ENCODE measurements at regions not wholly inside any gene's neighbourhood (a gene's known extent, or its start where the extent isn't known, plus 50 kb on each side); places are given as distances from the start of the nearest gene placed in this dataset.

DNA sequence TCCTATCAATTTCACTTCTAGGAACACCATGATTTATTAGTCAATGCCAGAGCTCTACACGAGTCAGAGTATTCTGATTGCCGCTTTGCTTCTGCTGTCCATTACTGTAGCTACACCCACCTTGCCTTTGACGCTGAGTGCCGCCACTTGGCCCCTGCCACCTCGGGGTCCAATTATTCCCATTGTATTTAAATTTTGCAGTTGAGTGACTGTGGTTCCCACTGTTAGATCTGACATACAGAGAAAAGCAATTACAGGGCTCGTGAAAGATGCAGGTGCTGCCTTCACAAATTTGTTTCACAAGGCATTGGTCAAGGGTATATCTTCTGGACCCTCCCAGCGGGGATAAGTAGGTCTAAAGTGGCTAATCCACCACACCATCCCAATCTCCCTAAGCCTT, 428.9 kb downstream of the SIPA1L2 start:
- no peak overlapping the region for H3K4me3 ChIP-seq
- peaks cover 7% of the 10 kb centered on the region for H3K9me3 ChIP-seq
- no peak overlapping the region for H3K27ac ChIP-seq
- intact Hi-C loops (cut with DNase I) = no loop called here
- H3K4me1 ChIP-seq = no peaks in the 10 kb centered on the region
- DNase-seq (ENCODE audit: extremely low spot score in 2 of 2) = no peak
- TF ChIP-seq POLR2A (IDR thresholded peaks at IDR 0.05) = no peak
- TF ChIP-seq, protein P1, sequence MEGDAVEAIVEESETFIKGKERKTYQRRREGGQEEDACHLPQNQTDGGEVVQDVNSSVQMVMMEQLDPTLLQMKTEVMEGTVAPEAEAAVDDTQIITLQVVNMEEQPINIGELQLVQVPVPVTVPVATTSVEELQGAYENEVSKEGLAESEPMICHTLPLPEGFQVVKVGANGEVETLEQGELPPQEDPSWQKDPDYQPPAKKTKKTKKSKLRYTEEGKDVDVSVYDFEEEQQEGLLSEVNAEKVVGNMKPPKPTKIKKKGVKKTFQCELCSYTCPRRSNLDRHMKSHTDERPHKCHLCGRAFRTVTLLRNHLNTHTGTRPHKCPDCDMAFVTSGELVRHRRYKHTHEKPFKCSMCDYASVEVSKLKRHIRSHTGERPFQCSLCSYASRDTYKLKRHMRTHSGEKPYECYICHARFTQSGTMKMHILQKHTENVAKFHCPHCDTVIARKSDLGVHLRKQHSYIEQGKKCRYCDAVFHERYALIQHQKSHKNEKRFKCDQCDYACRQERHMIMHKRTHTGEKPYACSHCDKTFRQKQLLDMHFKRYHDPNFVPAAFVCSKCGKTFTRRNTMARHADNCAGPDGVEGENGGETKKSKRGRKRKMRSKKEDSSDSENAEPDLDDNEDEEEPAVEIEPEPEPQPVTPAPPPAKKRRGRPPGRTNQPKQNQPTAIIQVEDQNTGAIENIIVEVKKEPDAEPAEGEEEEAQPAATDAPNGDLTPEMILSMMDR (IDR thresholded peaks at IDR 0.05) = no peak
- H3K27me3 ChIP-seq = no peaks in the 10 kb centered on the region
- H3K36me3 ChIP-seq = no peaks in the 10 kb centered on the region

DNA sequence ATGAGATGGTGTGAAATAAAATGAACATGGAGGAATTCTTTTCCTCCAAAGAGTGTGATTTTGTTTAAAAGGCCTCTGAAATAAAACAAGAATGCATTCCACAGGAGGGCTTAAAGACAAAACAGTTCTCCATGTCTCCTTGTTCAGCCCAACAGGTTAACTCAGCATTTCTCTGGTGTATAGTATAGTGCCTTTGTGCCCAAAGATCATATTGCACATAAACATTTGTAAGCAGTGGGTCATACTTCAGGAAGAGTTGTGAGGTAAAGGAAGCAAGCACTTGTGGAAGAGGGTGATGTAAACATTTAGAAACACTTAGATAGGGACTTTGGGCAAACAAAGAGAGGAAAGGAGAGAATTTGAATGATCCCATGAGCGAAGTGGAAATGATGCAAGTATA, 433.9 kb downstream of the SIPA1L2 start:
- Histone ChIP-seq H3K4me1 (peaks cover 10% of the 10 kb centered on the region), H3K36me3 (no peaks in the 10 kb centered on the region), H3K27me3 (no peaks in the 10 kb centered on the region), H3K9me3 (no peaks in the 10 kb centered on the region), H3K27ac (no peak overlapping the region), H3K4me3 (no peak overlapping the region)
- TF ChIP-seq, protein P1 (IDR thresholded peaks at IDR 0.05) = no peak
- TF ChIP-seq POLR2AphosphoS5 (IDR thresholded peaks at IDR 0.05; ENCODE audit: insufficient read depth in 1 of 2, low read depth in 1 of 2) = no peak
- intact Hi-C loops (cut with DNase I) = no loop called here
- DNase-seq (ENCODE audit: extremely low spot score in 2 of 2) = no peak

DNA sequence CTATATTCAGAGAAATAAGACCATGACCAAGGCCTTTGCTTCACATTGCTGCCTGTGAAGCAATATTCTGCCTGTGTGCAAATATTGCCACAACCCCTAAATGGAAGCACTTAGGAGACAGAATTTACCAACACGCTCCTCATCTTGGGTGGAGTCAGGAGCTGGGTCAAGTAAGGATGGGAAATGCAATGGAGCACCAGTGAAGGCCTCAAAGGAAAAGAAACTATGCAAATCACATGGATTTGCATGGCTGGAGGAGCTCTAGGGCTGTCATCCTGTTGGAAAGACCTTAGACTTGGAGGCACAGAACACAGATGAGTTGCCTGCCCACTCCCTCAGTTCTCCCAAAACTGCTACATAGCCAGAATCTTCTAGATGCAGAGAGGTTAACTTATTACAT, 435.5 kb downstream of the SIPA1L2 start:
- H3K9me3 ChIP-seq = no peaks in the 10 kb centered on the region
- intact Hi-C loops (cut with DNase I) = no loop called here
- H3K27ac ChIP-seq = no peak overlapping the region
- peak in 1 of 2 donors; percentile 22 for DNase-seq (ENCODE audit: extremely low spot score in 2 of 2)
- TF ChIP-seq, protein P1 (IDR thresholded peaks at IDR 0.05) = no peak
- TF ChIP-seq POLR2A (IDR thresholded peaks at IDR 0.05) (no peak), POLR2AphosphoS5 (IDR thresholded peaks at IDR 0.05; ENCODE audit: insufficient read depth in 1 of 2, low read depth in 1 of 2) (no peak)
- H3K4me3 ChIP-seq = no peak overlapping the region
- peaks cover 10% of the 10 kb centered on the region for H3K4me1 ChIP-seq
- H3K27me3 ChIP-seq = no peaks in the 10 kb centered on the region
- no peaks in the 10 kb centered on the region for H3K36me3 ChIP-seq

DNA sequence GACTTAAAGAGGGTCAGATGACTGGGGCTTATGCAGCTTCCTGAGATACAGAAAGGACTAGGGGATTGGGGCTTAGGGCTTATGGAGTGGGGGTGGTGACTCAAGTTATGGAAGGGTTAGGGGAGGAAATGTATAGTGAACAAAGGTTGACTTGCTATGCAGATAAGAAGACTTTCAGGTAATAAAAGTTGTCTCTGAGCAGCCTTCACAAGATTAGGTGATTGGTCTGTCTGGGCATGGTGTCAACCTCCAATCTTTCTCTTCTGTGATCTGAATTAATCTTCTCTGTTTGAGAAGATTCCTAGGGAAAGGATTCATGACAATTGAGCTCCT, 436.5 kb downstream of the SIPA1L2 start:
- intact Hi-C loops (cut with DNase I) = no loop called here
- TF ChIP-seq POLR2AphosphoS5 (IDR thresholded peaks at IDR 0.05; ENCODE audit: insufficient read depth in 1 of 2, low read depth in 1 of 2) (no peak), POLR2A (IDR thresholded peaks at IDR 0.05) (no peak)
- TF ChIP-seq, protein P1 (IDR thresholded peaks at IDR 0.05) = no peak
- Histone ChIP-seq H3K9me3 (no peaks in the 10 kb centered on the region), H3K4me1 (peaks cover 10% of the 10 kb centered on the region), H3K27ac (no peak overlapping the region), H3K27me3 (no peaks in the 10 kb centered on the region), H3K36me3 (no peaks in the 10 kb centered on the region), H3K4me3 (no peak overlapping the region)
- peak in 1 of 2 donors; percentile 29 for DNase-seq (ENCODE audit: extremely low spot score in 2 of 2)

DNA sequence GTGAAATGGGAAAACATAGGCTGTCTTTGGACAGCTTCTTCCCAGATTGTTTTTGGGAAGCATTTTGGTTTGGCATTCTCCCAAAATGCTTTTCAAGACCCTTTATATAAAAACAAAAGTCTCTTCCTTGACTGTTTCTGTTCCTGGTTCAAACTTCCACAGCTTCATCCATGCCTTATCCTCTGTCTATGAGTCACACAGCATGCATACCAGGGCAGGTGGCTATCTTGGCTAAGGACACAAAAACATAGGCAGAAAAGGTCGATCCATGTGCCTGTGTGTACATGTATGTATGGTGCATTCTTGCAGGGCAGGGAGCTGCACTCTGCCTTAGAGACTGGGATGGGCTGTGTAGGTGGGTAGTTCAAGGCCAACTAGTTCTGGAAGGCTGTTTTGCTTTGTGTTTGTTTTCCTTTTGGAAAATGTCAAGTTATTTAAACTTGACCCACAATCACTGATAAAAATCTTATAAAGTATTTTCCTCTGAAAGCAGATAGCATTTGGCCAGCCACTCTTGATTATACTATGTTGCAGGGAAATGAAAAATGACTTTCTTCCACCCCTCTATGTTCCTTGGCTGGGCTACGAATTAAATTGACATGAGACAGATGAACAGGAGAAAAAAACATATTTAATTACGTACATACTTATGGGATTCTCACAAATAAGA, 437.0 kb downstream of the SIPA1L2 start:
- peak in 1 of 2 donors; percentile 20 for DNase-seq (ENCODE audit: extremely low spot score in 2 of 2)
- intact Hi-C loops (cut with DNase I) = no loop called here
- H3K27me3 ChIP-seq = no peaks in the 10 kb centered on the region
- H3K9me3 ChIP-seq = no peaks in the 10 kb centered on the region
- no peak overlapping the region for H3K27ac ChIP-seq
- H3K4me3 ChIP-seq = no peak overlapping the region
- TF ChIP-seq, protein P1 (IDR thresholded peaks at IDR 0.05) = no peak
- TF ChIP-seq POLR2AphosphoS5 (IDR thresholded peaks at IDR 0.05; ENCODE audit: insufficient read depth in 1 of 2, low read depth in 1 of 2) (no peak), POLR2A (IDR thresholded peaks at IDR 0.05) (no peak)
- no peaks in the 10 kb centered on the region for H3K36me3 ChIP-seq
- peaks cover 10% of the 10 kb centered on the region for H3K4me1 ChIP-seq

All from vagina (tissue), 2 donors.